ENCODE measurements at regions not wholly inside any gene's neighbourhood (a gene's known extent, or its start where the extent isn't known, plus 50 kb on each side); places are given as distances from the start of the nearest gene placed in this dataset.

DNA sequence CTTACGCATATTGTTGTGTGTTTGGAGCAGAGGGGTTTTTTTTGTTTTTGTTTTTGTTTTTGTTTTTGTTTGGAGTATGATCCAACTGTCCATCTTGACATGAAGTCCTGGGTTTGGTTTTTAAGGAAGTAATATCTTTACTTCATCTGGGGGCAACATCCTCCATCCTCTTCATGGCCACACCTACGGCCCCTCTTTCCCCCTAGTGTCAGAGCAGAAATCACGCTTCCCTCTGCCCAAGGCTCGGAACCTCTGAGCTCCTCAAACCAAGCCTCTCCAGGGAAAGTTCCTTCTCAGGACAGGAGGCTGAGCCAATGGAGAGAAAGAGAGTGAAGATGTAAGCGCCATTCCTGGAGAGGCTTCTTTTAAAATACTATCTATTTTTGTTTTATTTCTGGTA lies 58.6 kb upstream of the PDX1 start:
- H3K4me3 Mint-ChIP-seq: no peak overlapping the region
- no peaks in the 10 kb centered on the region for H4K20me1 ChIP-seq (ENCODE audit: control insufficient read depth, insufficient read depth, low read length, poor library complexity, severe bottlenecking)
- no peak overlapping the region for H3K9ac ChIP-seq (ENCODE audit: low read length)
- H3K4me1 Mint-ChIP-seq: no peaks in the 10 kb centered on the region
- DNase-seq: no peak
- H2AFZ ChIP-seq (ENCODE audit: insufficient read depth, low read depth, low read length, poor library complexity, severe bottlenecking): no peak overlapping the region
- H3K4me2 ChIP-seq (replicated peaks; ENCODE audit: low read depth, low read length, poor library complexity, severe bottlenecking): no peak overlapping the region
- peaks cover 29% of the 10 kb centered on the region for H3K27me3 Mint-ChIP-seq
- no CpG with 5 or more reads among the region's 5 CpGs for WGBS (ENCODE audit: insufficient coverage)
- POLR2A ChIA-PET: no interaction called here
- CTCF ChIA-PET: interaction anchor here (1.2 to 1.5 kb wide), 2 partner anchors 18 to 31 kb away, joined by 3 to 4 read pairs; no protein-coding TSS in a partner anchor
- no peaks in the 10 kb centered on the region for H3K9me3 Mint-ChIP-seq (ENCODE audit: insufficient read depth)
- H3K4me1 ChIP-seq (ENCODE audit: control insufficient read depth in 2 of 2, insufficient read depth in 2 of 2, low read length in 2 of 2): no peaks in the 10 kb centered on the region
- H3K9me3 ChIP-seq (ENCODE audit: control extremely low read depth in 1 of 3, control insufficient read depth in 2 of 3, insufficient read depth in 1 of 3, low read length in 2 of 3): no peaks in the 10 kb centered on the region
- no peak for TF ChIP-seq EZH2 (IDR thresholded peaks at IDR 0.05; ENCODE audit: borderline replicate concordance, insufficient read depth, low read depth, low read length, poor library complexity, severe bottlenecking)
- TF ChIP-seq, protein P1, sequence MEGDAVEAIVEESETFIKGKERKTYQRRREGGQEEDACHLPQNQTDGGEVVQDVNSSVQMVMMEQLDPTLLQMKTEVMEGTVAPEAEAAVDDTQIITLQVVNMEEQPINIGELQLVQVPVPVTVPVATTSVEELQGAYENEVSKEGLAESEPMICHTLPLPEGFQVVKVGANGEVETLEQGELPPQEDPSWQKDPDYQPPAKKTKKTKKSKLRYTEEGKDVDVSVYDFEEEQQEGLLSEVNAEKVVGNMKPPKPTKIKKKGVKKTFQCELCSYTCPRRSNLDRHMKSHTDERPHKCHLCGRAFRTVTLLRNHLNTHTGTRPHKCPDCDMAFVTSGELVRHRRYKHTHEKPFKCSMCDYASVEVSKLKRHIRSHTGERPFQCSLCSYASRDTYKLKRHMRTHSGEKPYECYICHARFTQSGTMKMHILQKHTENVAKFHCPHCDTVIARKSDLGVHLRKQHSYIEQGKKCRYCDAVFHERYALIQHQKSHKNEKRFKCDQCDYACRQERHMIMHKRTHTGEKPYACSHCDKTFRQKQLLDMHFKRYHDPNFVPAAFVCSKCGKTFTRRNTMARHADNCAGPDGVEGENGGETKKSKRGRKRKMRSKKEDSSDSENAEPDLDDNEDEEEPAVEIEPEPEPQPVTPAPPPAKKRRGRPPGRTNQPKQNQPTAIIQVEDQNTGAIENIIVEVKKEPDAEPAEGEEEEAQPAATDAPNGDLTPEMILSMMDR (IDR thresholded peaks at IDR 0.05): no peak
- no peak overlapping the region for H3K27ac Mint-ChIP-seq
- no peak overlapping the region for H3K27ac ChIP-seq (ENCODE audit: low read length in 2 of 2)
- H3K27me3 ChIP-seq (replicated peaks in 1 of 4; ENCODE audit: control extremely low read depth in 1 of 4, control insufficient read depth in 3 of 4, insufficient read depth in 4 of 4, low read length in 3 of 4): peaks cover 0 to 25% (median 8%) of the 10 kb centered on the region in 4 experiments
- intact Hi-C loops (cut with micrococcal nuclease): no loop called here
- no peaks in the 10 kb centered on the region for H3K79me2 ChIP-seq (ENCODE audit: control insufficient read depth, insufficient read depth, low read length)
- no peak for ATAC-seq (ENCODE audit: low read depth)
- no peak overlapping the region for H3K4me3 ChIP-seq (ENCODE audit: control extremely low read depth in 1 of 5, extremely low read depth in 1 of 5, insufficient read depth in 1 of 5, low read depth in 2 of 5, low read length in 4 of 5)
- H3K36me3 ChIP-seq (replicated peaks in 1 of 2; ENCODE audit: control extremely low read depth in 1 of 2, control insufficient read depth in 1 of 2, extremely low read depth in 1 of 2, insufficient read depth in 2 of 2, low read length in 1 of 2): no peaks in the 10 kb centered on the region

DNA sequence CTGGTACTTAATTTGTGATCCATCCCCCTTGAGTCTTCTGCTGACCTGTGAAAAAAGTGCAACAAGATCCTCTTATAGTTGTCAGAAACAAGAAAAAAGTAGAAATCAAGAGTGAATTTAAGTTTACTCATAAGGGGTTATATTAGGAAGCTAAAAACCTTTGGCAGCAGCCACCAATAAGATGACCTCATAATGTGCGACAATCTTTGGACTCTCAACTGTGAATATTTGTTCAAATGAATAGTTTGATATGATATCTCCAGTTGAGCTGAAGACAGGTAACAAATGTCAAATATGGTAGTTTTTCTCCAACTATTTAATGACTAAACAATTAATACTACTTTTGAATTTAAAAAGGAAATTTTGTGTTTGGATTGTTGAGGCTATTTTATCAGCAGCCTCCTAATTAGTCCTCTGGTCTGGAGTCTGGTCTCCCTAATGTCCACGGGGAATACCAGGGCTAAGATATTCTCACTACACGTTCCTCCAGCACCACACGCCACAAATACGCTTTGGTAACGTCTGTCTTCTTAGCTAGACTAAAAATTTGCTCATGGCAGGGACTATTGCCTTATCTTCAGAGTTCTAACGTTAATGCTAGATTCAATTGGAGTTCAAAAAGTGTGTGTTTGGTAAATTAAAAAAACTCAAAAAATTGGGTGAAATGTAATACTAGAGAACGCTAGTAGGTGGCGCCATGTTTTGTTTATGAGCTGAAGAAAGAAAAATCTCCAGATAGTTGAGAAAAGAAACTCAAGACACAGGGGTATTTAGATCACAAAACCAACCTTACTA lies 51.0 kb upstream of the PDX1 start:
- no peaks in the 10 kb centered on the region for H3K79me2 ChIP-seq (ENCODE audit: control insufficient read depth, insufficient read depth, low read length)
- peaks cover 31% of the 10 kb centered on the region for H3K27me3 Mint-ChIP-seq
- H3K9me3 Mint-ChIP-seq (ENCODE audit: insufficient read depth): no peaks in the 10 kb centered on the region
- no peaks in the 10 kb centered on the region for H3K9me3 ChIP-seq (ENCODE audit: control extremely low read depth in 1 of 3, control insufficient read depth in 2 of 3, insufficient read depth in 1 of 3, low read length in 2 of 3)
- H3K4me1 Mint-ChIP-seq: no peaks in the 10 kb centered on the region
- H3K4me3 ChIP-seq (ENCODE audit: control extremely low read depth in 1 of 5, extremely low read depth in 1 of 5, insufficient read depth in 1 of 5, low read depth in 2 of 5, low read length in 4 of 5): no peak overlapping the region
- no peak overlapping the region for H3K4me2 ChIP-seq (replicated peaks; ENCODE audit: low read depth, low read length, poor library complexity, severe bottlenecking)
- ChIA-PET CTCF (interaction anchor here (0.6 to 3.6 kb wide), 13 partner anchors 11 to 1113 kb away, joined by 3 to 27 read pairs (median 4); no protein-coding TSS in a partner anchor), POLR2A (no interaction called here)
- no peaks in the 10 kb centered on the region for H3K4me1 ChIP-seq (ENCODE audit: control insufficient read depth in 2 of 2, insufficient read depth in 2 of 2, low read length in 2 of 2)
- H3K27ac Mint-ChIP-seq: no peak overlapping the region
- WGBS (ENCODE audit: insufficient coverage): 52% methylated on average over 3 of the region's 9 CpGs
- intact Hi-C loops (cut with micrococcal nuclease): loop anchor here (1.0 kb wide), 1 partner anchor 115 kb away; no protein-coding TSS in a partner anchor
- no peak for ATAC-seq (ENCODE audit: low read depth)
- no peaks in the 10 kb centered on the region for H3K36me3 ChIP-seq (replicated peaks in 1 of 2; ENCODE audit: control extremely low read depth in 1 of 2, control insufficient read depth in 1 of 2, extremely low read depth in 1 of 2, insufficient read depth in 2 of 2, low read length in 1 of 2)
- no peak overlapping the region for H3K27ac ChIP-seq (ENCODE audit: low read length in 2 of 2)
- H3K4me3 Mint-ChIP-seq: no peak overlapping the region
- H4K20me1 ChIP-seq (ENCODE audit: control insufficient read depth, insufficient read depth, low read length, poor library complexity, severe bottlenecking): no peaks in the 10 kb centered on the region
- peaks cover 0 to 12% (median 7%) of the 10 kb centered on the region in 4 experiments for H3K27me3 ChIP-seq (replicated peaks in 1 of 4; ENCODE audit: control extremely low read depth in 1 of 4, control insufficient read depth in 3 of 4, insufficient read depth in 4 of 4, low read length in 3 of 4)
- H3K9ac ChIP-seq (ENCODE audit: low read length): no peak overlapping the region
- DNase-seq: peak; percentile 13
- no peak for TF ChIP-seq EZH2 (IDR thresholded peaks at IDR 0.05; ENCODE audit: borderline replicate concordance, insufficient read depth, low read depth, low read length, poor library complexity, severe bottlenecking)
- TF ChIP-seq, protein P1 (IDR thresholded peaks at IDR 0.05): peak; percentile 73
- H2AFZ ChIP-seq (ENCODE audit: insufficient read depth, low read depth, low read length, poor library complexity, severe bottlenecking): no peak overlapping the region
